Stomach (tissue), 4 donors: ENCODE measurements at regions not wholly inside any gene's neighbourhood (a gene's known extent, or its start where the extent isn't known, plus 50 kb on each side); places are given as distances from the start of the nearest gene placed in this dataset.

Experiments used
- EP300 ChIP-seq: sonication (generic); formaldehyde crosslinking; IDR thresholded peaks from one replicate; pipeline ENCODE4 v1.6.1; 2017; ENCODE audit warnings: antibody characterized with exemption
- POLR2A ChIP-seq, 4 donors: fragments of 450-650 bp; IDR thresholded peaks; one replicate each; pipeline ENCODE4 v1.6.1; 2016; ENCODE audit warnings: antibody characterized with exemption in 4 of 4, control low read depth in 2 of 4, mild to moderate bottlenecking in 1 of 4, moderate library complexity in 1 of 4
- POLR2AphosphoS5 ChIP-seq, 3 donors: sonication (generic); formaldehyde crosslinking; IDR thresholded peaks; one replicate each; pipeline ENCODE4 v1.6.1; 2016; ENCODE audit warnings: antibody characterized with exemption in 3 of 3
- TF ChIP-seq, protein P1 (sequence below), 7 experiments: fragments of 450-650 bp in 4 of 7; fragments of 200-600 bp in 3 of 7; sonication (generic) in 3 of 7; IDR thresholded peaks; one replicate each; pipeline ENCODE4 v1.5.1; 2016 to 2019; ENCODE audit warnings: antibody characterized with exemption in 7 of 7, control low read depth in 2 of 7, mild to moderate bottlenecking in 1 of 7

- TF ChIP-seq POLR2A (IDR thresholded peaks at IDR 0.05), result no peak
- TF ChIP-seq, protein P1, sequence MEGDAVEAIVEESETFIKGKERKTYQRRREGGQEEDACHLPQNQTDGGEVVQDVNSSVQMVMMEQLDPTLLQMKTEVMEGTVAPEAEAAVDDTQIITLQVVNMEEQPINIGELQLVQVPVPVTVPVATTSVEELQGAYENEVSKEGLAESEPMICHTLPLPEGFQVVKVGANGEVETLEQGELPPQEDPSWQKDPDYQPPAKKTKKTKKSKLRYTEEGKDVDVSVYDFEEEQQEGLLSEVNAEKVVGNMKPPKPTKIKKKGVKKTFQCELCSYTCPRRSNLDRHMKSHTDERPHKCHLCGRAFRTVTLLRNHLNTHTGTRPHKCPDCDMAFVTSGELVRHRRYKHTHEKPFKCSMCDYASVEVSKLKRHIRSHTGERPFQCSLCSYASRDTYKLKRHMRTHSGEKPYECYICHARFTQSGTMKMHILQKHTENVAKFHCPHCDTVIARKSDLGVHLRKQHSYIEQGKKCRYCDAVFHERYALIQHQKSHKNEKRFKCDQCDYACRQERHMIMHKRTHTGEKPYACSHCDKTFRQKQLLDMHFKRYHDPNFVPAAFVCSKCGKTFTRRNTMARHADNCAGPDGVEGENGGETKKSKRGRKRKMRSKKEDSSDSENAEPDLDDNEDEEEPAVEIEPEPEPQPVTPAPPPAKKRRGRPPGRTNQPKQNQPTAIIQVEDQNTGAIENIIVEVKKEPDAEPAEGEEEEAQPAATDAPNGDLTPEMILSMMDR (IDR thresholded peaks at IDR 0.05), result no peak
- TF ChIP-seq POLR2AphosphoS5 (IDR thresholded peaks at IDR 0.05), result no peak
- TF ChIP-seq EP300, result no peak
These were observed 713.5 kb downstream of the DIAPH3 start for GRCh38 chr13:59450229-59450628.
